ENCODE measurements at regions not wholly inside any gene's neighbourhood (a gene's known extent, or its start where the extent isn't known, plus 50 kb on each side); places are given as distances from the start of the nearest gene placed in this dataset.
"Not testable (repeated sequence)": the region's sequence is repeated elsewhere in the genome, so short reads cannot be mapped to it uniquely, and the experiment has no call there.

DNA sequence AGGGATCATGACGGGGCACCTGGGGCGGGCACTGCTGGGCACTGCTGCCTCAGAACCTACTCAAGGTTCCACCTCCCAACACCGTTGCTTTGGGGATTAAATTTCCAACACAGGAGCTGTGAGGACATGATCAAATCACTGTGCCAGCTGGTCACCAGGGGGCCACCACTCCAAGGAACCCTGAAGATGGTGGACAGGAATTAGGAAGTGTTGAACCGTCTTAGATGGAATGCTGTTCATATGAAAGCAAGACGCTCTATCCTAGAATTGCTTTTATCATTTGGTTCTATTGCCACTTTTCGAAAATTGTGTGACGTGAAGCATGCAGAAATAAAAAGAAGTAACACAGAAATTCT lies 140.3 kb downstream of the DLL1 start:
- DNase-seq (ENCODE audit: low spot score) = no peak

DNA sequence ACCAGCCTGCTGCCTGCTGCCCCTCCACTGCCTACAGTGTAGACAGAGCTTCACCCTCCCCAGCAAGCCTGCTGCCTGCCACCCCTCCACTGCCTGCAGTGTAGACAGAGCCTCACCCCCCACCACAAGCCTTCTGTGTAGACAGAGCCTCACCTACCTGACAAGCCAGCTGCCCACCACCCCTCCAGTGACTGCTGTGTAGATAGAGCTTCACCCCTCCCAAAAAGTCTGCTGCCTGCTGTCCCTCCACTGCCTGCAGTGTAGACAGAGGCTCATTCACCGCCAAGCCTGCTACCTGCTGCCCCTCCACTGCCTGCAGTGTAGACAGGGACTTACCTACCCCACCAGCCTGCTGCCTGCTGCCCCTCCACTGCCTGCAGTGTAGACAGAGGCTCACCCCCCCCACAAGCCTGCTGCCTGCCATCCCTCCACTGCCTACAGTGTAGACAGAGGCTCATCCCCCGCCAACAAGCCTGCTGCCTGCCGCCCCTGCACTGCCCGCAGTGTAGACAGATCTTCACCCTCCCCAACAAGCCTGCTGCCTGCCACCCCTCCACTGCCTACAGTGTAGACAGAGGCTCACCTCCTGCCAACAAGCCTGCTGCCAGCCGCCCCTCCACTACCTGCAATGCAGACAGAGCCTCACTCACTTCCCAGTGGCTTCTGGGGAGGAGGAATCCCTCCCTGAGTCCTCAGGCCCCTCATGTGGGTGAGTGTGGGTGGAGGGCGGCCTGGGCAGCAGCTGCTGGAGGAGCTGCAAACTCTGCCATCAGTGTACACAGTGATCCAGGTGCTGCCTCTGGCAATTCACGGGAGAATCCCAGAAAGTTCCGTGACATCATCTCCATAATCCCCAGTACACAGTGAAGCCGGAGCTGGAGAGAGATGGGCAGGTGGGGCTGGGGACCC lies 140.9 kb downstream of the DLL1 start:
- no peak for DNase-seq (ENCODE audit: low spot score)

- DNase-seq (ENCODE audit: low spot score) = no peak
These were observed 142.0 kb downstream of the DLL1 start for GRCh38 chr6:170148709-170149470.

DNA sequence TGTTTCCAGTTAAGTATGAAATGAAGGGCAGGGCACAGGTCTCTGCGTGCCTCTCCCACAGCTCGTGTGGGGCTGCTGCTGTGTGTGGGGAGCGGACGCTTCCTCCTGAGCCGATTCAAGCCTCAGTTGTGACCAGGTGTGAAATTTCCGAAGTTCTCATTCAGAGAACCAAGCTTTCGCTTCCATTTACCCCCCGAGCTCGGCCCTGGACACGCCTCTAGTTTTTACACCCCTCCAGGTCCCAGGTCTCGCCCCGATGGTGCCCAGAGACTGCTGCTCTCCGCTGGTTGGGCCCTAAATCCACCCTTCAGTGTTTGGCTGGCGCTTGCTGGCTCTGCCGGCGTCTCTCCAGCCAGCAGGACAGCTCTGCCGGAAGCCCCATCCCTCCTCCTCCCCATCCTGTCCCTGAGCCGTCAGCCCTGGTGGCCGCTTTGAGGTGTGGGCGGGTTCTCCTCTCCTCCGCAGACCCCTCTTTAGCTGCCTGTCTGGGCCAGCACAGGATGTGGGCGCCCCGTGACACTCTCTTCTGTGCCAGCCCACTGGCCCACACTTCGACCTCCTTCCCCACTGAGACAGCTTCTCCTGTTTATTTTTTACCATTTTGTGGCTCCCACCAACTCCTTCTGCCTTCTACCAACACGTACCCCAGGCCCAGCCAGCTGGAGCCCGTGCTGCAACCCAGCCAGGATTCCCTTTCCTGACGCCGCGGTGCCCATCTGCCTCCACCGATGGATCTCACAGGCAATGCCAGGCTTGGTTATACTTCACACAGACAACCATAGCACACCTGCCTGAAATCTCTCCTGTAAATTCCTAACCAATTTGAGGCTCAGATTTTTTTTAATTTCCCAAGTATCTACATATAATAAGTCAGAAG lies 142.8 kb downstream of the DLL1 start:
- no peak for DNase-seq (ENCODE audit: low spot score)

DNA sequence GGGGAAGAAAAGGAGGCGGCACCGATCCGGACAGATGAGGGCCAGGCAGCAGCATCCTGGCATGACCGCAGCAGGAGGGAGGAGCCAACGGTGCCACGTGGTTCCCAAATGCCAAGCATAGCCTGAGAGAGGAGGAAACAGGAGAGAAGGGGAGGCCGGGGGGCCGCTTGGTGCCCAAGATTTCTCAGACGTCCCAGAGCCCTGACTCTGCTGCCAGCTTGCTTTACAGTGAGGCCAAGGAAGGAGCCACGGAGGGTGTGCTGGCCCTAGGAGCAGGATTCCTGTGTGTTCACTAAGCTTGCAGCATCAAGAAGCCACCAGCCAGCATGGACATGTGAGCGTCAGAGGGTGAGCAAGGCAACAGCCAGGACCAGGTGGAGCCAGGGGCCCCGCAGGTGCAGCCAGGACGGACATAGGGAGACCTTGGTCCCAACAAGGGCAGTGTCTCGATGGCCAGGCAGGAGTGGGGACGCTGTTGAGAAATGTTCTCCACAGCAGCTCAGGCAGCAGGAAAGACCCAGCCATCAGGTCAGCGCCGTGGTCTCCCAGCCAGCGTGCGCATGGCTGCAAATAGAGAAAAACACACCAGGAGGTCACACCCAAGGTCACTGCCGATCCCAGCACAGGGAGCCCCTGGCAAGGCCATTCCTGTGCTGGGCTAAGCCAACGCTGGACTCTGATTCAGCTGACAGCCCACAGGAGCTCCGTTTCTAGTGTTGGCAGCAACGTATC lies 143.7 kb downstream of the DLL1 start:
- no peak for DNase-seq (ENCODE audit: low spot score)

- no peak for DNase-seq (ENCODE audit: low spot score)
These were observed 144.2 kb downstream of the DLL1 start for GRCh38 chr6:170146640-170147039.

- not testable (repeated sequence) for DNase-seq (ENCODE audit: low spot score)
These were observed 144.7 kb downstream of the DLL1 start for GRCh38 chr6:170146131-170146530.

DNA sequence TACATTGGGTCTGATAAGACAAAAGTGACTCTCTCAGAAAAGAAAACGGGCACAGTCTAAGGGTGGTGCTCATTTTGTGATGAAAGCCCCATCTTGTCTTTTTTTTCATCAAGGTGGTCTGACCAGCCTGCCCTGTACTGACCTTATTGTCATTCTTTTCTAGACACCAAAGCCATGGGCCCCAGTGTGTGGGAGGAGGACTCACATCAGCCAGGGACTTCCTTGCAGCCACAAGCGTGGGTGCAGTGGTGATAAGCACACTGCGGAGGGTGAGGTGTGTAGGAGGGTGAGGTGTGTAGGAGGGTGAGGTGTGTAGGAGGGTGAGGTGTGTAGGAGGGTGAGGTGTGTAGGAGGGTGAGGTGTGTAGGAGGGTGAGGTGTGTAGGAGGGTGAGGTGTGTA lies 145.2 kb downstream of the DLL1 start:
- not testable (repeated sequence) for DNase-seq (ENCODE audit: low spot score)

GRCh38 chr6:170145272-170145592 lies 145.6 kb downstream of the DLL1 start:
- DNase-seq (ENCODE audit: low spot score) = no peak

DNA sequence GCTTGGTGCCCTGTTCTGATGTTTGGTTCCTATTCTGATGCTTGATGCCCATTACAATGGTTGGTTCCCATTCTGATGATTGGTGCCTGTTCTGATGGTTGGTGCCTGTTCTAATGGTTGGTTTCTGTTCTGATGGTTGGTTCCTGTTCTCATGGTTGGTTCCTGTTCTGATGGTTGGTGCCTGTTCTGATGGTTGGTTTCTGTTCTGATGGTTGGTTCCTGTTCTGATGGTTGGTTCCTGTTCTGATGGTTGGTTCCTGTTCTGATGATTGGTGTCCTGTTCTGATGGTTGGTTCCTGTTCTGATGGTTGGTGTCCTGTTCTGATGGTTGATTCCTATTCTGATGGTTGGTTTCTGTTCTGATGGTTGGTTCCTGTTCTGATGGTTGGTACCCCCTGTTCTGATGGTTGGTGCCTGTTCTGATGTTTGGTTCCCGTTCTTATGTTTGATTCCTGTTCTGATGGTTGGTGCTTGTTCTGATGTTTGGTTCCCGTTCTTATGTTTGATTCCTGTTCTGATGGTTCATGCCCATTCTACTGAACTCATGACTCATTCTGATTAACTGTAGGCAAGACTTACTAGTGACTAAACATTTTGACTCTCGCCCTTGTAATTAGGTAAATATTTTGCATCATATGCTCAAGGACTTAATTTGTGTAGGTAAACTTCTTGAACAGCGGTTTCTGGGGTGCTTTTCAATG lies 146.2 kb downstream of the DLL1 start:
- no peak for DNase-seq (ENCODE audit: low spot score)

DNA sequence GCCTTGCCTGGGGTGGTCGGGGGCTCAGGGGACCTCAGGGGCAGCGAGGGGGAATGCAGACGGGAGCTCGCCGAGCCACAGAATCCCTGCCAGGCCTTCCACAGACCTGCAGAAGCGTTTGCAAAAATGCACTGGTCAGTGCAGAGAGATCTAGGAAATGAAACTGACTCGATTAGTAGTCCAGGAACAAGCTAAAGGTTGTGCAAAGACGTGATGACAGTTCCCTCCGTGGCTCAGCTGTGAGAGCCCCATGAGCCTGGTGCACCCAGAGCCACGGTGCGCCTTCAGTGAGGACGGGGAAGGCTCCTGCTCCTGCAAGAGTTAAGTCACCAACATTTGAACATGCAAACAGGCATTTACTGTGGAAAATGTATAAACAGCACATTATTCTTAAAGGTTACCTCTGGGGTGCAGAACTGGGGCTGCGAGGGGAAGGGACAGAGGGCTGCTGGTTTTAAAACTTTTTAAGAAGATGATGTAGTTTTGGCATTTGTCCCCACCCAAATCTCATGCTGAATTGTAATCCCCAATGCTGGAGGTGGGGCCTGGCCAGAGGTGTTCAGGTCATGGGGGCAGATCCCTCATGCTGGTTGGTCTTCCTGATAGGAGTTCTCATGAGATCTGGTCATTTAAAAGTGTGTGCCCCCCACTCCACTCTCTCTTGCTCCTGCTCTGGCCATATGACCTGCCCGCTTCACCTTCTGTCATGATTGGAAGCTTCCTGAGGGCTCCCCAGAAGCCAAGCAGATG lies 147.3 kb downstream of the DLL1 start:
- DNase-seq (ENCODE audit: low spot score) = peak; percentile 60

DNA sequence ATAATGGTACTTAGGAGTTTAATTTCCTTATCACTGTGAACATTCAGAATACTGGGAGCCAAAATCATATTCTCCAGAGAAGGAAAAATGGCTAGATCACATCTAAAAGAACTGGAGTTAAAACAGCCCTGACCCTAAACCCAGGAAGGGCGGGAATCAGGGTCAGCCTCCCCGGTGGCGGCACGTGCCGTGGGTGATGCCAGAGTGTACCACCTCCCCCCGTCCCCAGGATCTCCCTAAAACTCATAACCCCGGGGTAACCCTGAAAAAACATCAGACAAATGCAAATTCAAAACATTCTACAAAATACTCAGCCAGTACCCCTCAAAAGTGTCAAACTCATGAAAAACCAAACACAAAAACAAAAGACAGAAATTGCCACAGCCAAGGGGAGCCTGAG lies 148.3 kb downstream of the DLL1 start:
- peak; percentile 45 for DNase-seq (ENCODE audit: low spot score)

- peak; percentile 24 for DNase-seq (ENCODE audit: low spot score)
These were observed 149.8 kb downstream of the DLL1 start for GRCh38 chr6:170141061-170141460.

DNA sequence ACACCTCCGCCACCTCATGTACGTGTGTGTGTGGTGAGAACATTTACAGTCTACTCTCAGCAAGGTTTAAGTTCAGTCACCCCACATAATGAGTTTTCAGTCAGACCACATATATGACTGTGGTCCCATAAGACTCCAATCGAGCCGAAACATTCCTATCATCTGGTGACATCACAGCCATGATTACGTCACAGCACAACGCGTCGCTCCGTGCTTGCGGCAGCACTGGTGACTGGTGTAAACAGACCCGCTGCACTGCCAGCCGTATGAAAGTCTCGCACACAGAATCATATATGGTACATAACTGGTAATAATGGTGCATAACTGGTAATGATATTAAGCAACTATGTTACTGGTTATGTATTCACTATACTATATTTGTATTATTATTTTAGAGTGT lies 150.7 kb downstream of the DLL1 start:
- peak; percentile 43 for DNase-seq (ENCODE audit: low spot score)

GRCh38 chr6:170139531-170139930 lies 151.3 kb downstream of the DLL1 start:
- peak; percentile 86 for DNase-seq (ENCODE audit: low spot score)

GRCh38 chr6:170139046-170139445 lies 151.8 kb downstream of the DLL1 start:
- DNase-seq (ENCODE audit: low spot score) = peak; percentile 49

DNA sequence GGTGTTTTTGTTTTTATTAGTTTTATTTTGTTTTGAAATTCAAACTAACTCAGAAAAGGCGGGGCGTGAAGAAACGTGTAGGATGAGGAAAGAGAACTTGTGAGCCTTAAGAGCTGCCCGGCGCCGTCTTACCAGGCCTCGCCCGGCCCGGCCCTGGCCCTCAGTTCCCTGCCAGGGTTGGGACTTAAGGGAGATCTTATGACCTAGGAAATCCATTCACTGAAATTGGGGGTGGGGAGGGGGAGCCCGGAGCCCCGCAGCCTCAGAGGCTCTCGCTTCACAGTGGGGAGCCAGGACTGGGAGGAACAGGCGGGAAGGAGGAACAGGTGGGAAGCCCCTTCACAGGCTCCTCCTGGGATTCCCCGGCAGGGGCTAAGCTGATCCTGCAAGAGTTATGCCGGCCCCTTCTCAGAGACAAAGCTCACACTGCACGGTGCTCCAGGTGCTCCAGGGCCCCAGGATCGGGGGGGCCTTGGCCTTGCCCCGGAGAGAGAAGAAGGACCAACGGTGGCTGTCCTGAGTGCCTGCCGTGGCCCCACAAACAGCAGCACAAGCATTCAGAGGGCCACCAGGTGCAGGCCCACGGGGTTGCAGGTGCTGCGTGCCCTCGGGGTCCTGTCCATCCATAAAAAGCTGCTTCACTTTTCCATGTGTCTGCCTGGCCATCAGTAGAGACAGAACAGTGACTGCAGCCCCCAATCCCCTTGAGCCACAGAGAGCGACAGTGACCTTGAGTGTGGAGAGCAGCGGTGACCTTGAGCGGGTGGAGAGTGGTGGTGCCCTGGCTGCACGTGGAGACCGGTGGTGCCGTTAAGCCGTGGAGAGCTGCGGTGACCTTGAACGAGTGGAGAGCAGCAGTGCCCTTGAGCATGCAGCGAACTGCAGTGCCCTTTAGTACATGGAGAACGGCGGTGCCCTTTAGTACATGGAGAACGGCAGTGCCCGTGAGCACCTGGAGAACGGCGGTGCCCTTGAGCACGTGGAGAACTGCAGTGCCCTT lies 152.7 kb downstream of the DLL1 start:
- peak; percentile 67 for DNase-seq (ENCODE audit: low spot score)

GRCh38 chr6:170137176-170137891 lies 153.5 kb downstream of the DLL1 start:
- peak; percentile 85 for DNase-seq (ENCODE audit: low spot score)
